ENCODE measurements at regions not wholly inside any gene's neighbourhood (a gene's known extent, or its start where the extent isn't known, plus 50 kb on each side); places are given as distances from the start of the nearest gene placed in this dataset.
A peak's percentile ranks its signal among the peaks of the same experiment; 100 is the strongest.

DNA sequence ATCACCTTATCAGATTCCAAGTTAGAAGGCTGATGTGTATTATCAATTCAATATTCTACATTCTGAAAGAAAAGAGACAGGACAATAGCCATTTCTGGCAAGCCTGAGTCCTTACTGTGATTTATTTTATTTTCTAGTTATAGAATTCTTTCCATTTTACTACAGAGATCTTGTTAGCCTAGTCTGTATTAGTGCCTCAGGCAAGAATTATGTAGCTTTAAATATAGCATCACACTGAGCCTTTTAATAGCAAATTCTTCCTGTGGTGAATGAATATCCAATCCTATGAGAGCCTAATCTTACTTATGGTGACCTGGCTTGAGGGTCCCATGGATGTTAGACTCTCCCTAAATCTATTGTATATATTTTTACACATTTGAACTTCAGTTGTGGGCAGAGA lies 732.8 kb upstream of the CITED2 start:
- Histone ChIP-seq H3K4me3 (ENCODE audit: low read length) (no peak overlapping the region), H3K4me1 (ENCODE audit: control insufficient read depth, insufficient read depth, low read length) (no peaks in the 10 kb centered on the region), H3K27me3 (ENCODE audit: control insufficient read depth, insufficient read depth, low read length, poor library complexity, severe bottlenecking) (no peaks in the 10 kb centered on the region), H3K36me3 (ENCODE audit: control insufficient read depth, insufficient read depth, low read length) (no peaks in the 10 kb centered on the region), H3K9ac (ENCODE audit: extremely low read depth, low read length, poor library complexity, severe bottlenecking) (no peak overlapping the region), H3K27ac (ENCODE audit: low read depth, low read length) (no peak overlapping the region), H3K9me3 (ENCODE audit: control insufficient read depth, low read length) (no peaks in the 10 kb centered on the region)
- DNase-seq: no peak
- Mint-ChIP-seq H3K4me1 (peaks cover 11% of the 10 kb centered on the region), H3K36me3 (ENCODE audit: low read depth) (no peaks in the 10 kb centered on the region), H3K9me3 (no peaks in the 10 kb centered on the region), H3K4me3 (no peak overlapping the region), H3K27me3 (ENCODE audit: insufficient read depth) (no peaks in the 10 kb centered on the region), H3K27ac (no peak overlapping the region)
- TF ChIP-seq, protein P1, sequence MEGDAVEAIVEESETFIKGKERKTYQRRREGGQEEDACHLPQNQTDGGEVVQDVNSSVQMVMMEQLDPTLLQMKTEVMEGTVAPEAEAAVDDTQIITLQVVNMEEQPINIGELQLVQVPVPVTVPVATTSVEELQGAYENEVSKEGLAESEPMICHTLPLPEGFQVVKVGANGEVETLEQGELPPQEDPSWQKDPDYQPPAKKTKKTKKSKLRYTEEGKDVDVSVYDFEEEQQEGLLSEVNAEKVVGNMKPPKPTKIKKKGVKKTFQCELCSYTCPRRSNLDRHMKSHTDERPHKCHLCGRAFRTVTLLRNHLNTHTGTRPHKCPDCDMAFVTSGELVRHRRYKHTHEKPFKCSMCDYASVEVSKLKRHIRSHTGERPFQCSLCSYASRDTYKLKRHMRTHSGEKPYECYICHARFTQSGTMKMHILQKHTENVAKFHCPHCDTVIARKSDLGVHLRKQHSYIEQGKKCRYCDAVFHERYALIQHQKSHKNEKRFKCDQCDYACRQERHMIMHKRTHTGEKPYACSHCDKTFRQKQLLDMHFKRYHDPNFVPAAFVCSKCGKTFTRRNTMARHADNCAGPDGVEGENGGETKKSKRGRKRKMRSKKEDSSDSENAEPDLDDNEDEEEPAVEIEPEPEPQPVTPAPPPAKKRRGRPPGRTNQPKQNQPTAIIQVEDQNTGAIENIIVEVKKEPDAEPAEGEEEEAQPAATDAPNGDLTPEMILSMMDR (conservative IDR thresholded peaks at IDR 0.05): no peak

DNA sequence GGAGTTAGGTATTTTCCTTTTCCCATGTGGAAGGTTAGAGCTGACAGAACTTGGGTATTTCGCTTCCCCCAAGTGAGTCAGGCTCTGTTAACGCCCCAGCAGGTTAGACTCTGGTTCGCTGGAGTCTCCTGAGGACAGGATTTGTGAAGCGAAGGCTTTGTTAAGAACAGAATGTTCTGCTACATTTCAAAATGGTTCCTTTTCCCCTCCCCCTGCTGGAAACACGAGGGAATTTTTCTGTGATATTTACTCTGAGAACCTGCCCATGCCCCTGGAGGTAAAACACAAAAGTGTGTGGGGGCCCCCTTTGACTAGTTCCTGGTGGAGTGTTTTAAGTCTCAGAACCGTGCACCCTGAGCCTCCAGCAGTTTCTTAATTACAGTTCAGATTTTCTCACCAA lies 731.4 kb upstream of the CITED2 start:
- no peaks in the 10 kb centered on the region for H3K4me1 ChIP-seq (ENCODE audit: control insufficient read depth, insufficient read depth, low read length)
- no peaks in the 10 kb centered on the region for H3K27me3 ChIP-seq (ENCODE audit: control insufficient read depth, insufficient read depth, low read length, poor library complexity, severe bottlenecking)
- no peak overlapping the region for H3K4me3 ChIP-seq (ENCODE audit: low read length)
- H3K4me3 Mint-ChIP-seq: no peak overlapping the region
- H3K9me3 Mint-ChIP-seq: no peaks in the 10 kb centered on the region
- H3K27ac ChIP-seq (ENCODE audit: low read depth, low read length): no peak overlapping the region
- no peaks in the 10 kb centered on the region for H3K9me3 ChIP-seq (ENCODE audit: control insufficient read depth, low read length)
- H3K4me1 Mint-ChIP-seq: peaks cover 11% of the 10 kb centered on the region
- TF ChIP-seq, protein P1 (conservative IDR thresholded peaks at IDR 0.05): peak; percentile 71
- H3K36me3 Mint-ChIP-seq (ENCODE audit: low read depth): no peaks in the 10 kb centered on the region
- no peak overlapping the region for H3K9ac ChIP-seq (ENCODE audit: extremely low read depth, low read length, poor library complexity, severe bottlenecking)
- H3K36me3 ChIP-seq (ENCODE audit: control insufficient read depth, insufficient read depth, low read length): no peaks in the 10 kb centered on the region
- WGBS, 2 experiments (ENCODE audit: insufficient coverage in 1 of 2, insufficient read length in 1 of 2): 48 to 52% methylated on average over 4 to 6 of the region's 6 CpGs
- H3K27me3 Mint-ChIP-seq (ENCODE audit: insufficient read depth): no peaks in the 10 kb centered on the region
- peak overlapping the region; percentile 91 for H3K27ac Mint-ChIP-seq
- peak; percentile 74 for DNase-seq

DNA sequence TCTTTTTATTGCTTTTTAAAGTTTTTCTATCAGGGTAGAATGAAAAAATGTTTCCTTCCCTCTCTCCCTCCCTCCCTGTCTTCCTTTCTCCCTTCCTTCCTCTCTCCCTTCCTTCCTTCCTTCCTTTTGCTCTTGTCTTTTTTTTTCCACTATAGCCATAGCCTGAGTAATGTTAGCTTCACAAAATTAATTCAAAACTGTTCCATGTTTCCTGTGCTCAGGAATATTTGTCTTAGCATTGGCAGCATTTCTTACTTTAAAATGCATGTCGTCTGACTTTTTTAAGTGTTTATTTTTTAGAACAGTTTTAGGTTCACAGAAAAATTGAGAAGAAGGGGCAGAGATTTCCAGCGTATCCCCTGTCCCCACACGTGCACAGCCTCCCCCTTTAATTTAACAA lies 730.8 kb upstream of the CITED2 start:
- Histone ChIP-seq H3K27ac (ENCODE audit: low read depth, low read length) (no peak overlapping the region), H3K36me3 (ENCODE audit: control insufficient read depth, insufficient read depth, low read length) (no peaks in the 10 kb centered on the region)

More for the DNA sequence above, 730.8 kb upstream of the CITED2 start:
- Mint-ChIP-seq H3K4me1 (peaks cover 11% of the 10 kb centered on the region), H3K9me3 (no peaks in the 10 kb centered on the region), H3K27me3 (ENCODE audit: insufficient read depth) (no peaks in the 10 kb centered on the region), H3K4me3 (no peak overlapping the region), H3K36me3 (ENCODE audit: low read depth) (no peaks in the 10 kb centered on the region), H3K27ac (peak overlapping the region; percentile 91)
- Histone ChIP-seq H3K4me1 (ENCODE audit: control insufficient read depth, insufficient read depth, low read length) (no peaks in the 10 kb centered on the region), H3K9ac (ENCODE audit: extremely low read depth, low read length, poor library complexity, severe bottlenecking) (no peak overlapping the region), H3K27me3 (ENCODE audit: control insufficient read depth, insufficient read depth, low read length, poor library complexity, severe bottlenecking) (no peaks in the 10 kb centered on the region), H3K4me3 (ENCODE audit: low read length) (no peak overlapping the region), H3K9me3 (ENCODE audit: control insufficient read depth, low read length) (no peaks in the 10 kb centered on the region)
- WGBS, 2 experiments (ENCODE audit: insufficient coverage in 1 of 2, insufficient read length in 1 of 2): 87 to 88% methylated on average over 1 to 3 of the region's 3 CpGs
- TF ChIP-seq, protein P1 (conservative IDR thresholded peaks at IDR 0.05): no peak
- DNase-seq: no peak

All from endodermal cell (in vitro differentiated cells).